ENCODE measurements at regions not wholly inside any gene's neighbourhood (a gene's known extent, or its start where the extent isn't known, plus 50 kb on each side); places are given as distances from the start of the nearest gene placed in this dataset.

GRCh38 chr9:79446523-79447307, 125.0 kb upstream of the TLE4 start:
- FAIRE-seq (no peak), DNase-seq (ENCODE audit: low read depth) (no peak)
- Mint-ChIP-seq H3K9me3 (ENCODE audit: unreplicated experiment) (no peaks in the 10 kb centered on the region), H3K27ac (ENCODE audit: unreplicated experiment) (no peak overlapping the region), H3K27me3 (ENCODE audit: low read depth, unreplicated experiment) (no peaks in the 10 kb centered on the region), H3K4me3 (ENCODE audit: unreplicated experiment) (no peak overlapping the region), H3K36me3 (ENCODE audit: low read depth, unreplicated experiment) (no peaks in the 10 kb centered on the region), H3K4me1 (ENCODE audit: low read depth, unreplicated experiment) (no peaks in the 10 kb centered on the region)
- no peak overlapping the region for H3K27ac ChIP-seq (ENCODE audit: low read depth, low read length)
- no peaks in the 10 kb centered on the region for H4K20me1 ChIP-seq (ENCODE audit: insufficient read depth, low read length)
- H3K4me2 ChIP-seq (ENCODE audit: low read length): no peak overlapping the region
- H3K9me3 ChIP-seq (ENCODE audit: insufficient read depth, low read depth, low read length): no peaks in the 10 kb centered on the region
- no peak overlapping the region for H2AFZ ChIP-seq (ENCODE audit: low read depth, low read length)
- no peaks in the 10 kb centered on the region for H3K79me2 ChIP-seq (ENCODE audit: insufficient read depth, low read length)
- H3K36me3 ChIP-seq (ENCODE audit: insufficient read depth, low read length): no peaks in the 10 kb centered on the region
- H3K9ac ChIP-seq (ENCODE audit: low read length): no peak overlapping the region
- TF ChIP-seq CTCF (IDR thresholded peaks at IDR 0.05; ENCODE audit: insufficient read depth, low read depth, low read length) (no peak), EZH2 (IDR thresholded peaks at IDR 0.05; ENCODE audit: insufficient read depth, low read length) (no peak)
- no peaks in the 10 kb centered on the region for H3K27me3 ChIP-seq (ENCODE audit: insufficient read depth, low read length)
- H3K4me1 ChIP-seq (ENCODE audit: insufficient read depth, low read length): no peaks in the 10 kb centered on the region
- no peak overlapping the region for H3K4me3 ChIP-seq (ENCODE audit: insufficient read depth, low read depth, low read length)

- Mint-ChIP-seq H3K4me3 (ENCODE audit: unreplicated experiment) (no peak overlapping the region), H3K9me3 (ENCODE audit: unreplicated experiment) (peaks cover under 1% of the 10 kb centered on the region), H3K27ac (ENCODE audit: unreplicated experiment) (no peak overlapping the region), H3K36me3 (ENCODE audit: low read depth, unreplicated experiment) (no peaks in the 10 kb centered on the region), H3K4me1 (ENCODE audit: low read depth, unreplicated experiment) (no peaks in the 10 kb centered on the region), H3K27me3 (ENCODE audit: low read depth, unreplicated experiment) (no peaks in the 10 kb centered on the region)
- no peaks in the 10 kb centered on the region for H4K20me1 ChIP-seq (ENCODE audit: insufficient read depth, low read length)
- no peak overlapping the region for H2AFZ ChIP-seq (ENCODE audit: low read depth, low read length)
- H3K27me3 ChIP-seq (ENCODE audit: insufficient read depth, low read length): no peaks in the 10 kb centered on the region
- no peak for TF ChIP-seq CTCF (IDR thresholded peaks at IDR 0.05; ENCODE audit: insufficient read depth, low read depth, low read length)
- no peak for TF ChIP-seq EZH2 (IDR thresholded peaks at IDR 0.05; ENCODE audit: insufficient read depth, low read length)
- DNase-seq (ENCODE audit: low read depth) (no peak), FAIRE-seq (no peak)
- H3K4me2 ChIP-seq (ENCODE audit: low read length): no peak overlapping the region
- no peaks in the 10 kb centered on the region for H3K79me2 ChIP-seq (ENCODE audit: insufficient read depth, low read length)
- H3K9ac ChIP-seq (ENCODE audit: low read length): no peak overlapping the region
- H3K9me3 ChIP-seq (ENCODE audit: insufficient read depth, low read depth, low read length): no peaks in the 10 kb centered on the region
- H3K36me3 ChIP-seq (ENCODE audit: insufficient read depth, low read length): no peaks in the 10 kb centered on the region
- H3K4me1 ChIP-seq (ENCODE audit: insufficient read depth, low read length): no peaks in the 10 kb centered on the region
- no peak overlapping the region for H3K4me3 ChIP-seq (ENCODE audit: insufficient read depth, low read depth, low read length)
- no peak overlapping the region for H3K27ac ChIP-seq (ENCODE audit: low read depth, low read length)
Measured at GRCh38 chr9:79447308-79447605, 124.5 kb upstream of the TLE4 start.

- TF ChIP-seq EZH2 (IDR thresholded peaks at IDR 0.05; ENCODE audit: insufficient read depth, low read length) (no peak), CTCF (IDR thresholded peaks at IDR 0.05; ENCODE audit: insufficient read depth, low read depth, low read length) (no peak)
- H3K4me3 Mint-ChIP-seq (ENCODE audit: unreplicated experiment): no peak overlapping the region
- Histone ChIP-seq H3K36me3 (ENCODE audit: insufficient read depth, low read length) (no peaks in the 10 kb centered on the region), H3K9ac (ENCODE audit: low read length) (no peak overlapping the region), H2AFZ (ENCODE audit: low read depth, low read length) (no peak overlapping the region), H3K4me3 (ENCODE audit: insufficient read depth, low read depth, low read length) (no peak overlapping the region), H3K27me3 (ENCODE audit: insufficient read depth, low read length) (no peaks in the 10 kb centered on the region), H4K20me1 (ENCODE audit: insufficient read depth, low read length) (no peaks in the 10 kb centered on the region), H3K9me3 (ENCODE audit: insufficient read depth, low read depth, low read length) (no peaks in the 10 kb centered on the region), H3K79me2 (ENCODE audit: insufficient read depth, low read length) (no peaks in the 10 kb centered on the region), H3K4me1 (ENCODE audit: insufficient read depth, low read length) (no peaks in the 10 kb centered on the region), H3K4me2 (ENCODE audit: low read length) (no peak overlapping the region), H3K27ac (ENCODE audit: low read depth, low read length) (no peak overlapping the region)
- peaks cover 3% of the 10 kb centered on the region for H3K9me3 Mint-ChIP-seq (ENCODE audit: unreplicated experiment)
- no peaks in the 10 kb centered on the region for H3K27me3 Mint-ChIP-seq (ENCODE audit: low read depth, unreplicated experiment)
- FAIRE-seq: no peak
- no peaks in the 10 kb centered on the region for H3K36me3 Mint-ChIP-seq (ENCODE audit: low read depth, unreplicated experiment)
- H3K27ac Mint-ChIP-seq (ENCODE audit: unreplicated experiment): no peak overlapping the region
- DNase-seq (ENCODE audit: low read depth): no peak
- no peaks in the 10 kb centered on the region for H3K4me1 Mint-ChIP-seq (ENCODE audit: low read depth, unreplicated experiment)
Measured at GRCh38 chr9:79447762-79448161, 124.0 kb upstream of the TLE4 start.

Measured in astrocyte (in vitro differentiated cells and primary cell).